GM20000 (cell line): ENCODE measurements at regions not wholly inside any gene's neighbourhood (a gene's known extent, or its start where the extent isn't known, plus 50 kb on each side); places are given as distances from the start of the nearest gene placed in this dataset.

ENCODE experiments used
- DNase-seq: peaks from one replicate; pipeline ENCODE4 v3.0.0; 2012; ENCODE audit warnings: low spot score
- TF ChIP-seq, protein P1 (sequence below): IDR thresholded peaks from 2 replicates; pipeline ENCODE4 v1.5.1; 2012; ENCODE audit warnings: mild to moderate bottlenecking, control low read depth; ENCODE audit errors: extremely low read depth, missing control alignments

GRCh38 chr2:181185421-181185820 is 205.0 kb downstream of the UBE2E3 start:
- DNase-seq, result no peak

GRCh38 chr2:181185948-181186347 is 205.5 kb downstream of the UBE2E3 start:
- TF ChIP-seq, protein P1, sequence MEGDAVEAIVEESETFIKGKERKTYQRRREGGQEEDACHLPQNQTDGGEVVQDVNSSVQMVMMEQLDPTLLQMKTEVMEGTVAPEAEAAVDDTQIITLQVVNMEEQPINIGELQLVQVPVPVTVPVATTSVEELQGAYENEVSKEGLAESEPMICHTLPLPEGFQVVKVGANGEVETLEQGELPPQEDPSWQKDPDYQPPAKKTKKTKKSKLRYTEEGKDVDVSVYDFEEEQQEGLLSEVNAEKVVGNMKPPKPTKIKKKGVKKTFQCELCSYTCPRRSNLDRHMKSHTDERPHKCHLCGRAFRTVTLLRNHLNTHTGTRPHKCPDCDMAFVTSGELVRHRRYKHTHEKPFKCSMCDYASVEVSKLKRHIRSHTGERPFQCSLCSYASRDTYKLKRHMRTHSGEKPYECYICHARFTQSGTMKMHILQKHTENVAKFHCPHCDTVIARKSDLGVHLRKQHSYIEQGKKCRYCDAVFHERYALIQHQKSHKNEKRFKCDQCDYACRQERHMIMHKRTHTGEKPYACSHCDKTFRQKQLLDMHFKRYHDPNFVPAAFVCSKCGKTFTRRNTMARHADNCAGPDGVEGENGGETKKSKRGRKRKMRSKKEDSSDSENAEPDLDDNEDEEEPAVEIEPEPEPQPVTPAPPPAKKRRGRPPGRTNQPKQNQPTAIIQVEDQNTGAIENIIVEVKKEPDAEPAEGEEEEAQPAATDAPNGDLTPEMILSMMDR, result no peak

More at GRCh38 chr2:181185421-181185820, 205.0 kb downstream of the UBE2E3 start:
- TF ChIP-seq, protein P1, result no peak

GRCh38 chr2:181188605-181189004 is 208.2 kb downstream of the UBE2E3 start:
- TF ChIP-seq, protein P1, result no peak
- DNase-seq, result no peak

More at GRCh38 chr2:181185948-181186347, 205.5 kb downstream of the UBE2E3 start:
- DNase-seq, result no peak

GRCh38 chr2:181189951-181190350 is 209.5 kb downstream of the UBE2E3 start:
- TF ChIP-seq, protein P1, result no peak
- DNase-seq, result no peak

- TF ChIP-seq, protein P1, result no peak
- no peak for DNase-seq
Measured at GRCh38 chr2:181190711-181191110, 210.3 kb downstream of the UBE2E3 start.

GRCh38 chr2:181193550-181193949 is 213.1 kb downstream of the UBE2E3 start:
- TF ChIP-seq, protein P1, result no peak
- DNase-seq, result no peak

GRCh38 chr2:181196401-181196800 is 216.0 kb downstream of the UBE2E3 start:
- TF ChIP-seq, protein P1, result no peak
- DNase-seq, result no peak
